ENCODE measurements at regions not wholly inside any gene's neighbourhood (a gene's known extent, or its start where the extent isn't known, plus 50 kb on each side); places are given as distances from the start of the nearest gene placed in this dataset.

DNA sequence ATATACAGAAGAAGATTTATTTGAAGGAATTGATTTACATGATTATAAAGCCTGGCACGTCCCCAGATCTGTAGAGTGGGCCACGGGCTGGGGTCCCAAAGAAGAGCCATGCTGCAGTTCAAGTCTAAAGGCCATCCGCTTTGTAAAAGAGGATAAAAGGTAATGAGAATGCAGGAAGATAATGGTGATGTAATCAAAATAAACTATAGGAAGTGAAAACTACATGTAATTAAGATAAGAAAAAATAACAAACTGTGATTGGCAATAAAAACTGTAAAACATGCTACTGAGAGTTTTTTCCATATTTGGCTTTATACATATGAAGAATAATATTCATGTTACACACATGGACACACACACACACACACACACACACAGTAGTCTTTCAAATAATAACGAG lies 59.0 kb upstream of the TMEFF2 start:
- Histone ChIP-seq H4K20me1 (ENCODE audit: insufficient read depth, low read length, poor library complexity, severe bottlenecking) (no peaks in the 10 kb centered on the region), H3K27me3 (ENCODE audit: insufficient read depth, low read length, poor library complexity, severe bottlenecking) (no peaks in the 10 kb centered on the region), H3K4me1 (ENCODE audit: insufficient read depth, low read length, poor library complexity, severe bottlenecking) (no peaks in the 10 kb centered on the region), H3F3A (ENCODE audit: low read depth) (no peaks in the 10 kb centered on the region), H3K9me3 (ENCODE audit: insufficient read depth, low read depth, low read length) (no peaks in the 10 kb centered on the region), H3K4me2 (ENCODE audit: low read depth, low read length, poor library complexity, severe bottlenecking) (no peak overlapping the region), H3K79me2 (ENCODE audit: insufficient read depth, low read length) (no peaks in the 10 kb centered on the region), H3K4me3 (ENCODE audit: low read length, poor library complexity, severe bottlenecking) (no peak overlapping the region), H3K36me3 (ENCODE audit: insufficient read depth, low read length) (no peaks in the 10 kb centered on the region), H3K9ac (ENCODE audit: low read depth, low read length, poor library complexity, severe bottlenecking) (no peak overlapping the region), H2AFZ (ENCODE audit: low read length) (no peak overlapping the region), H3K9me2 (replicated peaks; ENCODE audit: low read depth, low read length) (no peaks in the 10 kb centered on the region)
- TF ChIP-seq EZH2phosphoT487 (IDR thresholded peaks at IDR 0.05; ENCODE audit: borderline replicate concordance) = no peak
- TF ChIP-seq, protein P1, sequence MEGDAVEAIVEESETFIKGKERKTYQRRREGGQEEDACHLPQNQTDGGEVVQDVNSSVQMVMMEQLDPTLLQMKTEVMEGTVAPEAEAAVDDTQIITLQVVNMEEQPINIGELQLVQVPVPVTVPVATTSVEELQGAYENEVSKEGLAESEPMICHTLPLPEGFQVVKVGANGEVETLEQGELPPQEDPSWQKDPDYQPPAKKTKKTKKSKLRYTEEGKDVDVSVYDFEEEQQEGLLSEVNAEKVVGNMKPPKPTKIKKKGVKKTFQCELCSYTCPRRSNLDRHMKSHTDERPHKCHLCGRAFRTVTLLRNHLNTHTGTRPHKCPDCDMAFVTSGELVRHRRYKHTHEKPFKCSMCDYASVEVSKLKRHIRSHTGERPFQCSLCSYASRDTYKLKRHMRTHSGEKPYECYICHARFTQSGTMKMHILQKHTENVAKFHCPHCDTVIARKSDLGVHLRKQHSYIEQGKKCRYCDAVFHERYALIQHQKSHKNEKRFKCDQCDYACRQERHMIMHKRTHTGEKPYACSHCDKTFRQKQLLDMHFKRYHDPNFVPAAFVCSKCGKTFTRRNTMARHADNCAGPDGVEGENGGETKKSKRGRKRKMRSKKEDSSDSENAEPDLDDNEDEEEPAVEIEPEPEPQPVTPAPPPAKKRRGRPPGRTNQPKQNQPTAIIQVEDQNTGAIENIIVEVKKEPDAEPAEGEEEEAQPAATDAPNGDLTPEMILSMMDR (conservative IDR thresholded peaks at IDR 0.05; ENCODE audit: low read length) = no peak

DNA sequence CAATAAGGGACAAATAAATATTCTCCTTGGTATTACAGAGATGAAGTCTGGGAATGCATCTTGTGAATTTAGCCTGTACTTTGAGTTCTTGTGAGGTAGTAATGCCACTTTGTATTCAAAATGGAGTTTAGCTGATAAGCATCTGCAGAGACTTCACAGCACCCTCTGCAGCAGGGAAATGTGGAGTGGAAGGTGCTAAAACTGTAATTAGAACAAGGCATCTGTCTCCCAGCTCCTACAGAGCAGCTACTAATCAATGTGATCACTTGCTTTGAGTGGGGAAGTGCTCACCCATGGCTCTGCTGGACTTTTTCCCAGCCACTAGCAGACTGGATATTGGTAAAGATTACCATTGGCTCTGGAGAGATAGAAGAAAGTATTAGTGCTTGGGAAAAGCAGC lies 56.2 kb upstream of the TMEFF2 start:
- TF ChIP-seq EZH2phosphoT487 (IDR thresholded peaks at IDR 0.05; ENCODE audit: borderline replicate concordance) = no peak
- TF ChIP-seq, protein P1 (conservative IDR thresholded peaks at IDR 0.05; ENCODE audit: low read length) = no peak
- H4K20me1 ChIP-seq (ENCODE audit: insufficient read depth, low read length, poor library complexity, severe bottlenecking) = no peaks in the 10 kb centered on the region

DNA sequence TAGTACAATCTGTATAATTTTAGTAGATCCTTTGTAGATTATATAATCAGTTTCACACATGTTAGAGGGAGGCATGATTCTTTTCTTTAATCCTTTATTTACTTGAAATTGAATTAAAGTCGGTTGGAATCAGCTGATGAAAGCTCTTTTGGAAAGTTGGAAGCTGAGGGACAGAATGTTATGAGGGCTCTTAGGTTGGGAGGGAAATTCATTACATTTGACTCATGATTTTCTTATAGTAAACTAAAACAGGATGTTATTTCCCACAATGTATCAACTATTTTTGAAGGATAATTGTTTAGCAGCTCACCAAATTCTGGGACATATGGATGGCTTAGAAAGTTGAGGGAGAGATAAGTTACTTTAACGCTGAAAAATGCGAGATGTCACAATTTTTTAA lies 52.7 kb upstream of the TMEFF2 start:
- no peak for TF ChIP-seq EZH2phosphoT487 (IDR thresholded peaks at IDR 0.05; ENCODE audit: borderline replicate concordance)
- TF ChIP-seq, protein P1 (conservative IDR thresholded peaks at IDR 0.05; ENCODE audit: low read length) = no peak
- Histone ChIP-seq H4K20me1 (ENCODE audit: insufficient read depth, low read length, poor library complexity, severe bottlenecking) (no peaks in the 10 kb centered on the region), H3F3A (ENCODE audit: low read depth) (no peaks in the 10 kb centered on the region), H2AFZ (ENCODE audit: low read length) (no peak overlapping the region), H3K4me2 (ENCODE audit: low read depth, low read length, poor library complexity, severe bottlenecking) (no peak overlapping the region), H3K79me2 (ENCODE audit: insufficient read depth, low read length) (no peaks in the 10 kb centered on the region), H3K9me2 (replicated peaks; ENCODE audit: low read depth, low read length) (no peaks in the 10 kb centered on the region), H3K4me3 (ENCODE audit: low read length, poor library complexity, severe bottlenecking) (no peak overlapping the region), H3K27me3 (ENCODE audit: insufficient read depth, low read length, poor library complexity, severe bottlenecking) (no peaks in the 10 kb centered on the region), H3K4me1 (ENCODE audit: insufficient read depth, low read length, poor library complexity, severe bottlenecking) (no peaks in the 10 kb centered on the region), H3K9ac (ENCODE audit: low read depth, low read length, poor library complexity, severe bottlenecking) (no peak overlapping the region), H3K9me3 (ENCODE audit: insufficient read depth, low read depth, low read length) (no peaks in the 10 kb centered on the region), H3K36me3 (ENCODE audit: insufficient read depth, low read length) (no peaks in the 10 kb centered on the region)

More for the DNA sequence above, 56.2 kb upstream of the TMEFF2 start:
- no peak overlapping the region for H2AFZ ChIP-seq (ENCODE audit: low read length)
- no peaks in the 10 kb centered on the region for H3K79me2 ChIP-seq (ENCODE audit: insufficient read depth, low read length)
- no peaks in the 10 kb centered on the region for H3F3A ChIP-seq (ENCODE audit: low read depth)
- no peak overlapping the region for H3K9ac ChIP-seq (ENCODE audit: low read depth, low read length, poor library complexity, severe bottlenecking)
- no peaks in the 10 kb centered on the region for H3K36me3 ChIP-seq (ENCODE audit: insufficient read depth, low read length)
- H3K9me2 ChIP-seq (replicated peaks; ENCODE audit: low read depth, low read length) = no peaks in the 10 kb centered on the region
- H3K4me3 ChIP-seq (ENCODE audit: low read length, poor library complexity, severe bottlenecking) = no peak overlapping the region
- no peaks in the 10 kb centered on the region for H3K4me1 ChIP-seq (ENCODE audit: insufficient read depth, low read length, poor library complexity, severe bottlenecking)
- H3K27me3 ChIP-seq (ENCODE audit: insufficient read depth, low read length, poor library complexity, severe bottlenecking) = no peaks in the 10 kb centered on the region
- H3K9me3 ChIP-seq (ENCODE audit: insufficient read depth, low read depth, low read length) = no peaks in the 10 kb centered on the region
- no peak overlapping the region for H3K4me2 ChIP-seq (ENCODE audit: low read depth, low read length, poor library complexity, severe bottlenecking)
